Panc1 (cell line): ENCODE measurements at regions not wholly inside any gene's neighbourhood (a gene's known extent, or its start where the extent isn't known, plus 50 kb on each side); places are given as distances from the start of the nearest gene placed in this dataset.

Source experiments
- POLR2AphosphoS5 ChIP-seq: IDR thresholded peaks from 2 replicates; pipeline ENCODE4 v1.6.1; 2012; ENCODE audit warnings: mild to moderate bottlenecking, low read depth, low read length, moderate library complexity
- SIN3A ChIP-seq: IDR thresholded peaks from 2 replicates; pipeline ENCODE4 v1.6.1; 2012; ENCODE audit warnings: low read depth, mild to moderate bottlenecking, low read length, moderate library complexity, borderline replicate concordance; ENCODE audit not compliant: insufficient read depth
- TF ChIP-seq, protein P1 (sequence below): fragments of 450-650 bp; IDR thresholded peaks from 2 replicates; pipeline ENCODE4 v1.5.1; 2017; ENCODE audit warnings: mild to moderate bottlenecking

DNA sequence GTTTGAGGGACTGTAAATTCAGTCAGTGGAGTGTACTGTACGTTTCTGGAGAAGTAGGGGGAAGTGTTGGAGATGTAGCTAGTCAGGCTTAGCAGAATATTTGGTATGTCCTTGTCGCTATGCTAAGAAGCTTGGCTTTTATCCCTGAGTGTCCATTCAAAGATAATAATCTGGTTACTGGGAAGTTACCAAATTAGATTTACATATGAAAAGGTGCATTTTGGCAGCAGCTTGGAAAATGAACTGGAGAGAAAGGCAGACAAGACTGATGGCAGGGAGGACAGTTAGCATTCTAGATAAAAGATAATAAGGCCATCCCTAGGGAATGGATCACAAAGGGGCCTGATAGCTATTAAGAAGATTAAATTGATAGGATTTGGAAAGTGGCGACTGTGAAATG, 58.7 kb downstream of the P2RY1 start:
- TF ChIP-seq, protein P1, sequence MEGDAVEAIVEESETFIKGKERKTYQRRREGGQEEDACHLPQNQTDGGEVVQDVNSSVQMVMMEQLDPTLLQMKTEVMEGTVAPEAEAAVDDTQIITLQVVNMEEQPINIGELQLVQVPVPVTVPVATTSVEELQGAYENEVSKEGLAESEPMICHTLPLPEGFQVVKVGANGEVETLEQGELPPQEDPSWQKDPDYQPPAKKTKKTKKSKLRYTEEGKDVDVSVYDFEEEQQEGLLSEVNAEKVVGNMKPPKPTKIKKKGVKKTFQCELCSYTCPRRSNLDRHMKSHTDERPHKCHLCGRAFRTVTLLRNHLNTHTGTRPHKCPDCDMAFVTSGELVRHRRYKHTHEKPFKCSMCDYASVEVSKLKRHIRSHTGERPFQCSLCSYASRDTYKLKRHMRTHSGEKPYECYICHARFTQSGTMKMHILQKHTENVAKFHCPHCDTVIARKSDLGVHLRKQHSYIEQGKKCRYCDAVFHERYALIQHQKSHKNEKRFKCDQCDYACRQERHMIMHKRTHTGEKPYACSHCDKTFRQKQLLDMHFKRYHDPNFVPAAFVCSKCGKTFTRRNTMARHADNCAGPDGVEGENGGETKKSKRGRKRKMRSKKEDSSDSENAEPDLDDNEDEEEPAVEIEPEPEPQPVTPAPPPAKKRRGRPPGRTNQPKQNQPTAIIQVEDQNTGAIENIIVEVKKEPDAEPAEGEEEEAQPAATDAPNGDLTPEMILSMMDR, result no peak
- TF ChIP-seq POLR2AphosphoS5 (no peak), SIN3A (no peak)
